DOHH2 (cell line): ENCODE measurements at regions not wholly inside any gene's neighbourhood (a gene's known extent, or its start where the extent isn't known, plus 50 kb on each side); places are given as distances from the start of the nearest gene placed in this dataset.

Experiments
- H3F3A ChIP-seq: fragments of 200-600 bp; sonication (generic), shearing (Covaris generic); 2 replicates; pipeline ENCODE4 v1.6.0; 2016; ENCODE audit warnings: antibody characterized with exemption, mild to moderate bottlenecking; ENCODE audit not compliant: control insufficient read depth, insufficient read depth
- H3K27ac ChIP-seq: fragments of 200-600 bp; sonication (generic); 2 replicates; pipeline ENCODE4 v1.5.1; 2014; ENCODE audit warnings: low read depth, mild to moderate bottlenecking, low read length, moderate library complexity
- H3K27me3 ChIP-seq: fragments of 200-600 bp; sonication (generic); 2 replicates; pipeline ENCODE4 v1.6.1; 2014; ENCODE audit warnings: mild to moderate bottlenecking, low read length, mixed read lengths; ENCODE audit not compliant: control insufficient read depth
- H3K36me3 ChIP-seq: fragments of 200-600 bp; sonication (generic); 2 replicates; pipeline ENCODE4 v1.6.1; 2014; ENCODE audit warnings: mild to moderate bottlenecking, low read length, moderate library complexity, mixed read lengths; ENCODE audit not compliant: control insufficient read depth
- H3K4me1 ChIP-seq: fragments of 200-600 bp; sonication (generic); 2 replicates; pipeline ENCODE4 v1.6.1; 2014; ENCODE audit warnings: mild to moderate bottlenecking, low read length, mixed read lengths; ENCODE audit not compliant: control insufficient read depth
- H3K4me2 ChIP-seq: fragments of 200-600 bp; sonication (generic); 2 replicates; pipeline ENCODE4 v1.6.0; 2014; ENCODE audit warnings: mild to moderate bottlenecking, low read length, moderate library complexity
- H3K4me3 ChIP-seq: fragments of 200-600 bp; sonication (generic); 2 replicates; pipeline ENCODE4 v1.5.1; 2014; ENCODE audit warnings: mild to moderate bottlenecking, low read length, mixed read lengths
- H3K79me2 ChIP-seq: fragments of 200-600 bp; sonication (generic); 2 replicates; pipeline ENCODE4 v1.6.1; 2014; ENCODE audit warnings: mild to moderate bottlenecking, low read length, mixed read lengths; ENCODE audit not compliant: control insufficient read depth
- H3K9me2 ChIP-seq: fragments of 200-600 bp; sonication (generic); replicated peaks from 2 replicates; pipeline ENCODE4 v1.6.1; 2014; ENCODE audit warnings: mild to moderate bottlenecking, low read length, mixed read lengths; ENCODE audit not compliant: control insufficient read depth
- H3K9me3 ChIP-seq: fragments of 200-600 bp; sonication (generic); 2 replicates; pipeline ENCODE4 v1.6.1; 2014; ENCODE audit warnings: antibody characterized with exemption, low read length, mixed read lengths; ENCODE audit not compliant: control insufficient read depth, insufficient read depth
- H4K20me1 ChIP-seq: fragments of 200-600 bp; sonication (generic); 2 replicates; pipeline ENCODE4 v1.6.0; 2014; ENCODE audit warnings: low read depth, mild to moderate bottlenecking, antibody characterized with exemption, low read length, moderate library complexity; ENCODE audit not compliant: control insufficient read depth, insufficient read depth
- EZH2phosphoT487 ChIP-seq: fragments of 200-600 bp; sonication (generic); IDR thresholded peaks from 2 replicates; pipeline ENCODE4 v1.6.1; 2017; ENCODE audit warnings: borderline replicate concordance, mild to moderate bottlenecking, antibody characterized with exemption, low read length, moderate library complexity, mixed read lengths
- TF ChIP-seq, protein P1 (sequence below): fragments of 200-600 bp; sonication (generic); IDR thresholded peaks from one replicate; pipeline ENCODE4 v1.5.1; 2014; ENCODE audit warnings: antibody characterized with exemption, mild to moderate bottlenecking, low read depth, low read length; ENCODE audit not compliant: poor library complexity, severe bottlenecking

DNA sequence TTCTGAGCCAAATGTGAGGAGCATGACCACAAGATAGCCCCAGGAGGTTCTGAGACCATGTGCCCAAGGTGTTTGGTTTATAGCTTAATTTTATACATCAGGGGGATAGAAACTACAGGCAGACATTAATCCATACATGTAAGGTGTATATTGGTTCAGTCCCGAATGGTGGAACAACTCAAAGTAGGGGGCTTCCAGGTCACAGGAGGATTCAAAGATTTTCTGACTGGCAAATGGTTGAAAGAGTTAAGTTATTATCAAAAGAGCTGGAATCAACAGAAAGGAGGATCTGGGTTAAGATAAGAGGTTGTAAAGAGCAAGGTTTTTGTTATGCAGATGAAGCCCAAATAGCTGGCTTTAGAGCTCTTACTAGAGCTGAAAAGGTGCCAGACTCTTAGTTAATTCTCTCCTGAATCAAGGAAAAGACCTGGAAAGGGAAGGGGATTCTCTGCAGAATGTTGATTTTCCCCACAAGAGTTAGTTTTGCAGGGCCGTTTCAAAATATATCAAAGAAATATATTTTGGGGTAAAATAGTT is 640.0 kb downstream of the IPMK start:
- Histone ChIP-seq H4K20me1 (no peaks in the 10 kb centered on the region), H3K4me2 (no peak overlapping the region), H3K27me3 (no peaks in the 10 kb centered on the region), H3K79me2 (no peaks in the 10 kb centered on the region), H3K4me3 (no peak overlapping the region), H3K9me2 (no peaks in the 10 kb centered on the region), H3K4me1 (no peaks in the 10 kb centered on the region), H3F3A (no peaks in the 10 kb centered on the region), H3K27ac (no peak overlapping the region), H3K9me3 (no peaks in the 10 kb centered on the region), H3K36me3 (no peaks in the 10 kb centered on the region)
- TF ChIP-seq, protein P1, sequence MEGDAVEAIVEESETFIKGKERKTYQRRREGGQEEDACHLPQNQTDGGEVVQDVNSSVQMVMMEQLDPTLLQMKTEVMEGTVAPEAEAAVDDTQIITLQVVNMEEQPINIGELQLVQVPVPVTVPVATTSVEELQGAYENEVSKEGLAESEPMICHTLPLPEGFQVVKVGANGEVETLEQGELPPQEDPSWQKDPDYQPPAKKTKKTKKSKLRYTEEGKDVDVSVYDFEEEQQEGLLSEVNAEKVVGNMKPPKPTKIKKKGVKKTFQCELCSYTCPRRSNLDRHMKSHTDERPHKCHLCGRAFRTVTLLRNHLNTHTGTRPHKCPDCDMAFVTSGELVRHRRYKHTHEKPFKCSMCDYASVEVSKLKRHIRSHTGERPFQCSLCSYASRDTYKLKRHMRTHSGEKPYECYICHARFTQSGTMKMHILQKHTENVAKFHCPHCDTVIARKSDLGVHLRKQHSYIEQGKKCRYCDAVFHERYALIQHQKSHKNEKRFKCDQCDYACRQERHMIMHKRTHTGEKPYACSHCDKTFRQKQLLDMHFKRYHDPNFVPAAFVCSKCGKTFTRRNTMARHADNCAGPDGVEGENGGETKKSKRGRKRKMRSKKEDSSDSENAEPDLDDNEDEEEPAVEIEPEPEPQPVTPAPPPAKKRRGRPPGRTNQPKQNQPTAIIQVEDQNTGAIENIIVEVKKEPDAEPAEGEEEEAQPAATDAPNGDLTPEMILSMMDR: no peak
- no peak for TF ChIP-seq EZH2phosphoT487

DNA sequence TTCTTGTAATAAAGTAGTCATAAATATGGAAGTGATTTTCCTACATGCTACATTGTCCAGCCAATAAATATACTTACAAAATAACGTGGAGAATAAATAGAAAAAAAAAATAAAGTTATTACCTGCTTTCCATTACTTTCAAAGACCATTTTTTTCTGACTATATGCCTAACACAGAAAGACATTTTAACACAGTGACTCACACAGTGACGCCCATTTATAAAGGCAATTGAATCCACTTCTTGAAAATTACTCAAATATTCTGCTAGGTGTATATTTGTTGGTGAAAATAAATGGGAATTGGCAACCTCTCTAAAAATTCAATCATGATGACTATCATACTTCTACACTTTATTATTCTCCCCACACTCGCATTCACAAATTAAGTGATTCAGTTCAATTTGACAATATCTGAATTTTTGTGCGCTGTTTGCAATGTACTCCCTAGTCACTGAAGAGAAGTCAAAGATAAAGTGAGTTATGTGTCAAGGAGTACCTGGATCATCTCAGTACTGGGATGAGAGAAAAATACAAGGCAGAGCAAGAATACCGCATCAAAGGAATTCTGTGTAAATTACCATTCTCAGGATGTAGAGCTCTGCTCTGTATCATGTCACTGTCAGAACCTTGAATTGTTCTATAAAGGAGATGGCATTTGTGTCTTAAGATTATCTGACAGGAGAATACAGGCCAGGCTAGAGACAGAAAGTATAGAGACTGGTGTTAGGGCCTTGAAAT is 642.7 kb downstream of the IPMK start:
- no peak overlapping the region for H3K27ac ChIP-seq
- no peaks in the 10 kb centered on the region for H3F3A ChIP-seq
- no peaks in the 10 kb centered on the region for H3K36me3 ChIP-seq
- no peaks in the 10 kb centered on the region for H3K4me1 ChIP-seq
- H3K4me2 ChIP-seq: no peak overlapping the region
- no peaks in the 10 kb centered on the region for H4K20me1 ChIP-seq
- H3K79me2 ChIP-seq: no peaks in the 10 kb centered on the region
- H3K9me2 ChIP-seq: no peaks in the 10 kb centered on the region
- no peak overlapping the region for H3K4me3 ChIP-seq
- H3K9me3 ChIP-seq: no peaks in the 10 kb centered on the region
- no peak for TF ChIP-seq EZH2phosphoT487
- TF ChIP-seq, protein P1: no peak
- no peaks in the 10 kb centered on the region for H3K27me3 ChIP-seq

DNA sequence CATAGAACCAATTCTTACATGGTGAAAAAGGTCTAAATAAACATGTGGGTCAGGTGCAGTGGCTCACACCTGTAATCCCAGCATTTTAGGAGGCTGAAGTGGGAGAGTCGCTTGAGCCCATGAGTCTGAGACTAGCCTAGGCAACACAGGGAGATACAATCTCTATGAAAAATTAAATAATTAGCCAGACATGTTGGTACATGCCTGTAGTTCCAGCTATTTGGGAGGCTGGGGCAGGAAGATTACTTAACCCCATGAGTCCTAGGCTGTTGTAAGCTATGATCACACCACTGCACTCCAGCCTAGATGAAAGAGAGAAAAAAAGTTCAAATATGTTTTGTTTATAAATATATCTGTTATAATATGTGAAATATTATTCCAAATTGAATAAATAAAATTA is 643.6 kb downstream of the IPMK start:
- H3K79me2 ChIP-seq: no peaks in the 10 kb centered on the region
- H3K27me3 ChIP-seq: no peaks in the 10 kb centered on the region
- no peaks in the 10 kb centered on the region for H3F3A ChIP-seq
- no peak for TF ChIP-seq EZH2phosphoT487
- TF ChIP-seq, protein P1: no peak
- H3K9me3 ChIP-seq: no peaks in the 10 kb centered on the region
- H3K4me1 ChIP-seq: no peaks in the 10 kb centered on the region
- H3K4me3 ChIP-seq: no peak overlapping the region
- no peak overlapping the region for H3K27ac ChIP-seq
- H3K36me3 ChIP-seq: no peaks in the 10 kb centered on the region
- no peaks in the 10 kb centered on the region for H4K20me1 ChIP-seq
- no peak overlapping the region for H3K4me2 ChIP-seq
- H3K9me2 ChIP-seq: no peaks in the 10 kb centered on the region
